GM10266 (cell line): ENCODE measurements at regions not wholly inside any gene's neighbourhood (a gene's known extent, or its start where the extent isn't known, plus 50 kb on each side); places are given as distances from the start of the nearest gene placed in this dataset.

Experiments
- DNase-seq: peaks from one replicate; pipeline ENCODE4 v3.0.0; 2012; ENCODE audit errors: extremely low spot score
- CTCF ChIP-seq: IDR thresholded peaks from 2 replicates; pipeline ENCODE4 v1.5.1; 2012; ENCODE audit warnings: mild to moderate bottlenecking, low read depth; ENCODE audit not compliant: control insufficient read depth, insufficient read depth; ENCODE audit errors: missing control alignments

- no peak for TF ChIP-seq CTCF
- DNase-seq: no peak
These were observed 84.0 kb upstream of the GRPR start for GRCh38 chrX:16039363-16039762.

GRCh38 chrX:16033331-16033730 is 90.0 kb upstream of the GRPR start:
- DNase-seq: no peak
- no peak for TF ChIP-seq CTCF

GRCh38 chrX:16028576-16028975 is 94.8 kb upstream of the GRPR start:
- no peak for TF ChIP-seq CTCF
- no peak for DNase-seq

- peak; percentile 23 for DNase-seq
- TF ChIP-seq CTCF: no peak
These were observed 99.3 kb upstream of the GRPR start for GRCh38 chrX:16023790-16024734.

GRCh38 chrX:16022580-16023200 is 100.7 kb upstream of the GRPR start:
- TF ChIP-seq CTCF: no peak
- DNase-seq: no peak

- no peak for DNase-seq
- no peak for TF ChIP-seq CTCF
These were observed 105.1 kb upstream of the GRPR start for GRCh38 chrX:16018291-16018690.

- DNase-seq: no peak
- no peak for TF ChIP-seq CTCF
These were observed 109.2 kb upstream of the GRPR start for GRCh38 chrX:16014171-16014570.
